ENCODE measurements at regions not wholly inside any gene's neighbourhood (a gene's known extent, or its start where the extent isn't known, plus 50 kb on each side); places are given as distances from the start of the nearest gene placed in this dataset.

GRCh38 chrX:34528081-34528480 lies 129.0 kb downstream of the TMEM47 start:
- Histone ChIP-seq H3K9ac (ENCODE audit: low read depth, low read length) (no peak overlapping the region), H3K4me2 (ENCODE audit: low read depth, low read length) (no peak overlapping the region), H2AK5ac (ENCODE audit: low read depth, low read length) (no peak overlapping the region), H4K91ac (ENCODE audit: insufficient read depth, low read depth, low read length) (no peak overlapping the region), H3K27ac (ENCODE audit: insufficient read depth, low read length) (no peak overlapping the region), H4K8ac (ENCODE audit: low read depth in 2 of 2, low read length in 2 of 2) (no peak overlapping the region), H3K14ac (replicated peaks; ENCODE audit: low read depth, low read length) (no peak overlapping the region), H3K9me3 (ENCODE audit: control insufficient read depth, insufficient read depth, low read length) (no peaks in the 10 kb centered on the region), H2BK15ac (ENCODE audit: low read depth, low read length) (no peak overlapping the region), H2BK20ac (ENCODE audit: low read depth, low read length) (no peak overlapping the region), H2BK5ac (ENCODE audit: low read depth, low read length, poor library complexity, severe bottlenecking) (no peak overlapping the region), H3K18ac (ENCODE audit: low read depth, low read length) (no peak overlapping the region), H2AK9ac (replicated peaks; ENCODE audit: low read depth, low read length, poor library complexity) (no peak overlapping the region), H3K36me3 (ENCODE audit: control insufficient read depth, insufficient read depth, low read length) (no peaks in the 10 kb centered on the region), H3K56ac (ENCODE audit: extremely low read depth, insufficient read depth, low read length) (no peak overlapping the region), H3K23ac (ENCODE audit: low read depth, low read length) (no peak overlapping the region), H3K4ac (ENCODE audit: low read depth, low read length) (no peak overlapping the region), H3K27me3 (ENCODE audit: control insufficient read depth, insufficient read depth, low read length) (no peaks in the 10 kb centered on the region), H2BK120ac (ENCODE audit: low read depth, low read length) (no peak overlapping the region), H3K79me1 (ENCODE audit: low read depth in 1 of 2, low read length in 2 of 2) (no peaks in the 10 kb centered on the region), H3K4me3 (ENCODE audit: insufficient read depth, low read depth, low read length) (no peak overlapping the region), H3K4me1 (ENCODE audit: control insufficient read depth, insufficient read depth, low read length) (no peaks in the 10 kb centered on the region), H4K20me1 (ENCODE audit: insufficient read depth, low read length) (no peaks in the 10 kb centered on the region), H2AFZ (replicated peaks; ENCODE audit: low read length, poor library complexity) (no peak overlapping the region), H4K5ac (ENCODE audit: low read depth, low read length) (no peak overlapping the region), H3K9me1 (ENCODE audit: insufficient read depth, low read length) (no peaks in the 10 kb centered on the region)
- ChIA-PET POLR2A (ENCODE audit: unreplicated experiment) (no interaction called here), CTCF (no interaction called here)
- in situ Hi-C loops (cut with MboI; ENCODE audit: low sequenced_read_pairs) (no loop called here), dilution Hi-C loops (cut with HindIII; ENCODE audit: low sequenced_read_pairs, unreplicated experiment) (no loop called here), intact Hi-C loops (cut with micrococcal nuclease) (no loop called here)
- no TSS peak for BruUV-seq (replicated peaks)
- no peak for ATAC-seq (ENCODE audit: low read depth)
- TF ChIP-seq RCOR1 (IDR thresholded peaks at IDR 0.05; ENCODE audit: insufficient replicate concordance, low read length) (no peak), CEBPB (IDR thresholded peaks at IDR 0.05; ENCODE audit: low read depth, low read length) (no peak), RAD21 (IDR thresholded peaks at IDR 0.05; ENCODE audit: low read length) (no peak), ELK1 (IDR thresholded peaks at IDR 0.05; ENCODE audit: borderline replicate concordance, low read depth, low read length) (no peak), CTCF (conservative IDR thresholded peaks at IDR 0.05; ENCODE audit: low read depth, low read length) (no peak), POLR2A (IDR thresholded peaks at IDR 0.05; ENCODE audit: low read depth, low read length) (no peak), BHLHE40 (IDR thresholded peaks at IDR 0.05; ENCODE audit: low read depth, low read length) (no peak), NFE2L2 (IDR thresholded peaks at IDR 0.05; ENCODE audit: low read depth, low read length) (no peak), USF2 (IDR thresholded peaks at IDR 0.05; ENCODE audit: low read depth, low read length) (no peak), MXI1 (IDR thresholded peaks at IDR 0.05; ENCODE audit: borderline replicate concordance, low read depth, low read length) (no peak), MAZ (IDR thresholded peaks at IDR 0.05; ENCODE audit: borderline replicate concordance, low read depth, low read length) (no peak), FOS (IDR thresholded peaks at IDR 0.05; ENCODE audit: low read depth, low read length) (no peak), MAFK (IDR thresholded peaks at IDR 0.05; ENCODE audit: low read depth, low read length) (no peak)
- DNase-seq, result no peak

Data from IMR-90 (cell line).